ENCODE measurements at regions not wholly inside any gene's neighbourhood (a gene's known extent, or its start where the extent isn't known, plus 50 kb on each side); places are given as distances from the start of the nearest gene placed in this dataset.

GRCh38 chr6:15936503-15936902 is 192.4 kb upstream of the MYLIP start (continued):
- TF ChIP-seq PBX3 (IDR thresholded peaks at IDR 0.05; ENCODE audit: insufficient replicate concordance, low read depth, low read length) (no peak), ZZZ3 (IDR thresholded peaks at IDR 0.05; ENCODE audit: control insufficient read depth, insufficient read length, low read depth) (no peak), KLF5 (IDR thresholded peaks at IDR 0.05; ENCODE audit: partially characterized antibody) (no peak), NKRF (conservative IDR thresholded peaks at IDR 0.05) (no peak), RELA (IDR thresholded peaks at IDR 0.05; ENCODE audit: borderline replicate concordance, partially characterized antibody) (no peak), CREM (IDR thresholded peaks at IDR 0.05; ENCODE audit: low read depth) (0 out of 2 replicates have a peak, but pooled peaks have one; percentile 14), ZSCAN29 (IDR thresholded peaks at IDR 0.05) (no peak), NFXL1 (IDR thresholded peaks at IDR 0.05; ENCODE audit: borderline replicate concordance) (no peak), NBN (IDR thresholded peaks at IDR 0.05) (peak; percentile 88), HCFC1 (IDR thresholded peaks at IDR 0.05; ENCODE audit: low read length) (no peak), ATF7 (IDR thresholded peaks at IDR 0.05; ENCODE audit: low read depth) (peak; percentile 56), IRF5 (IDR thresholded peaks at IDR 0.05; ENCODE audit: borderline replicate concordance) (no peak), JUND (IDR thresholded peaks at IDR 0.05; ENCODE audit: low read depth, low read length) (no peak), HDAC6 (IDR thresholded peaks at IDR 0.05; ENCODE audit: unreplicated experiment) (no peak), E2F8 (IDR thresholded peaks at IDR 0.05; ENCODE audit: low read depth, partially characterized antibody) (no peak), MXI1 (IDR thresholded peaks at IDR 0.05; ENCODE audit: low read depth, low read length) (peak; percentile 35; the same call in 1 of the 2 replicates), IKZF1 (conservative IDR thresholded peaks at IDR 0.05) (peak; percentile 65), STAT3 (IDR thresholded peaks at IDR 0.05; ENCODE audit: low read depth, low read length) (no peak), POLR2AphosphoS2 (IDR thresholded peaks at IDR 0.05; ENCODE audit: low read depth, low read length) (no peak), ZBED1 (IDR thresholded peaks at IDR 0.05; ENCODE audit: borderline replicate concordance) (no peak), MTA3 (IDR thresholded peaks at IDR 0.05; ENCODE audit: borderline replicate concordance, low read length) (no peak), POLR2A (IDR thresholded peaks at IDR 0.05; ENCODE audit: low read depth, low read length) (no peak), ZNF217 (IDR thresholded peaks at IDR 0.05) (0 out of 2 replicates have a peak, but pooled peaks have one; percentile 29), USF1 (IDR thresholded peaks at IDR 0.05; ENCODE audit: borderline replicate concordance, extremely low read length, insufficient read depth, low read depth, low read length) (no peak), YY1 (IDR thresholded peaks at IDR 0.05; ENCODE audit: low read depth, low read length) (0 out of 2 replicates have a peak, but pooled peaks have one; percentile 30), WRNIP1 (IDR thresholded peaks at IDR 0.05; ENCODE audit: borderline replicate concordance, low read depth, low read length) (no peak)

Data from GM12878 (cell line).